ENCODE measurements at regions not wholly inside any gene's neighbourhood (a gene's known extent, or its start where the extent isn't known, plus 50 kb on each side); places are given as distances from the start of the nearest gene placed in this dataset.

DNA sequence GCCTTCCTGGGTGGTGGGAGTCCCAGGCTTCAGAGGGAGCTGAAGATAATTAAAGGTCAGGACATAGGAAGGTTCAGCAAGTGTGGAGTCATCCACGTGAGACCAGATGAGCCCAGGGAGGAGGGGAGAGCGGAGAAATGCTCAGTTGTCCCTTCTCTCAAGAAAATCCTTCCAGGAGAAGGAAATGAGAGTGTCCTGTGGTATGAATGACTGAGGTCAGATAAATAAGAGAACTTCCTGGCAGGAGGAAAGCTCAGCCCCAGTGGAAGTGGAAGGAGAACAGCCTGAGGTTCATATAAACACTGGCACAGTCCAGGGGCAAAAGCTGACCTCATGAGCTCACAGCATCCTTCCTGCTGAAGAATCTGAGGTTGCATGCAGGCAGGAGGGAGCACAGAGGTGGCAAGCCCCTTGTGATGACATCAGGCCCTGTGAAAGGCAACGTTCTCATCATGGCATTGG, 97.6 kb downstream of the NAV1 start:
- Histone ChIP-seq H3K27ac (no peak overlapping the region), H3K4me3 (no peak overlapping the region), H3K4me1 (no peaks in the 10 kb centered on the region), H3K36me3 (no peaks in the 10 kb centered on the region), H3K27me3 (no peaks in the 10 kb centered on the region), H3K9me3 (no peaks in the 10 kb centered on the region)
- no peak for DNase-seq
- TF ChIP-seq, protein P1, sequence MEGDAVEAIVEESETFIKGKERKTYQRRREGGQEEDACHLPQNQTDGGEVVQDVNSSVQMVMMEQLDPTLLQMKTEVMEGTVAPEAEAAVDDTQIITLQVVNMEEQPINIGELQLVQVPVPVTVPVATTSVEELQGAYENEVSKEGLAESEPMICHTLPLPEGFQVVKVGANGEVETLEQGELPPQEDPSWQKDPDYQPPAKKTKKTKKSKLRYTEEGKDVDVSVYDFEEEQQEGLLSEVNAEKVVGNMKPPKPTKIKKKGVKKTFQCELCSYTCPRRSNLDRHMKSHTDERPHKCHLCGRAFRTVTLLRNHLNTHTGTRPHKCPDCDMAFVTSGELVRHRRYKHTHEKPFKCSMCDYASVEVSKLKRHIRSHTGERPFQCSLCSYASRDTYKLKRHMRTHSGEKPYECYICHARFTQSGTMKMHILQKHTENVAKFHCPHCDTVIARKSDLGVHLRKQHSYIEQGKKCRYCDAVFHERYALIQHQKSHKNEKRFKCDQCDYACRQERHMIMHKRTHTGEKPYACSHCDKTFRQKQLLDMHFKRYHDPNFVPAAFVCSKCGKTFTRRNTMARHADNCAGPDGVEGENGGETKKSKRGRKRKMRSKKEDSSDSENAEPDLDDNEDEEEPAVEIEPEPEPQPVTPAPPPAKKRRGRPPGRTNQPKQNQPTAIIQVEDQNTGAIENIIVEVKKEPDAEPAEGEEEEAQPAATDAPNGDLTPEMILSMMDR (IDR thresholded peaks at IDR 0.05): no peak
- no peak for TF ChIP-seq POLR2A (IDR thresholded peaks at IDR 0.05)
- intact Hi-C loops (cut with DNase I; ENCODE audit: low total_unique reads): no loop called here

DNA sequence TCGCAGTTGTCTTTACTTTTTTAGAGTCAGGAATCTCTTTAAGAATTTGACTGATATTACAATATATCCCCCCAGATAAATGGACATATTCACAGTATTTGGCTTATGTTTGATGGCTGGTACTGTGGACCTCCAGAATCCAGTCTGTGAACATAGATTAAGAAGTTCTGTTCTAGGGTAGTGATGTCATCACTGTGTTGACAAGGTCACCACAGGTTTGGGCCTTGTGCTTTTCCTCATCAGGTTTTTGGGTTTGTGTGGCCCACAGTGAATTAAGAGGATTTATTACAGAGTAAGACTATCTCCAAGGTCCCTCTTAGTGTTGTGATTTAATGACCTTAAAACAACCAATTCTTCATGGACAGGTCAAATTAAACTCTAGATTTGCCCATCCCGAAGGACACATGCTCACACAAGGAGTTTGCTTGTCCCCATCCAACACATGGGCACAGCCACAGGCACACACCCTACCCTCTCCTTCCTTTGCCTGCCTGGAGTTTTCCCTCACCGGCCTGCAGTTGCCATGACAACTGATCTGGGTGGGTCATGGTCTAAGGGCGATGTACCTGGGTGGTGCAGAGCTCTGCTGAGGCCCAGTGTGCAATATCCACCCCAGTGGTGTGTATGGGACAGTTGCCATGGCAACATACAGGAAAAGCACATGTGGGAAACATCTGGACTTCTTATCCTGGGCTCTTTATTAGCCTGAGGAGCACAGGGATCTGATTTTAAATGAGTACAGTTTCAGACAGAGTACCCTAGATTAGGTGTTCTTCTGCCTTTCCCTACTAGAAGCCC, 98.6 kb downstream of the NAV1 start:
- intact Hi-C loops (cut with DNase I; ENCODE audit: low total_unique reads): no loop called here
- Histone ChIP-seq H3K27ac (no peak overlapping the region), H3K4me1 (no peaks in the 10 kb centered on the region), H3K27me3 (no peaks in the 10 kb centered on the region), H3K4me3 (no peak overlapping the region), H3K36me3 (no peaks in the 10 kb centered on the region), H3K9me3 (no peaks in the 10 kb centered on the region)
- TF ChIP-seq, protein P1 (IDR thresholded peaks at IDR 0.05): no peak
- TF ChIP-seq POLR2A (IDR thresholded peaks at IDR 0.05): no peak
- DNase-seq: peak in 1 of 2 donors; percentile 37

GRCh38 chr1:201639391-201639790, 100.5 kb downstream of the NAV1 start:
- no peak overlapping the region for H3K4me3 ChIP-seq
- peak overlapping the region; percentile 4 to 61 for H3K27ac ChIP-seq
- no peaks in the 10 kb centered on the region for H3K4me1 ChIP-seq
- intact Hi-C loops (cut with DNase I; ENCODE audit: low total_unique reads): no loop called here
- no peak for TF ChIP-seq POLR2A (IDR thresholded peaks at IDR 0.05)
- TF ChIP-seq, protein P1 (IDR thresholded peaks at IDR 0.05): no peak
- no peaks in the 10 kb centered on the region for H3K9me3 ChIP-seq
- no peaks in the 10 kb centered on the region for H3K36me3 ChIP-seq
- no peaks in the 10 kb centered on the region for H3K27me3 ChIP-seq
- DNase-seq: peak in 1 of 2 donors; percentile 46

DNA sequence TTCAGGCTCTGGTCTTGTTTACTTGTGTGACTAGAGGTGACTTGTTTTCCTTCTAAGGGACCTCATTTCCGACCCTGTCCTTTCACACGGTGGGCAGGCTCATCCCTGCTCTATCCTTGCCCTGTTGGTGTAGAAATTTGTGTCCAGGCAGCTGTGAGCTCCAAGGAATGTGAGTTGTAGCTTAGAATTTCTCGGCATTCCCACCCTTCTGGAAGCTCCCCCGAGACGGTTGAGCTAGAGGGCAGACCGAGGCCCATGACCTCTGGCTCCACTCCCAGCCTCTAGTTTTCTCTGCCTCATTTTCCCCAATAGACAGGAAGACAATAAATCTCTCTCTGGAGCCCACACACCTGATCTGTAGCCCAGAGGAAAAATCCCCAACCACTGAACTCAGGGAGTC, 100.9 kb downstream of the NAV1 start:
- peak overlapping the region; percentile 4 to 61 for H3K27ac ChIP-seq
- intact Hi-C loops (cut with DNase I; ENCODE audit: low total_unique reads): no loop called here
- DNase-seq: peak in 1 of 2 donors; percentile 43
- no peaks in the 10 kb centered on the region for H3K4me1 ChIP-seq
- H3K27me3 ChIP-seq: no peaks in the 10 kb centered on the region
- TF ChIP-seq POLR2A (IDR thresholded peaks at IDR 0.05): no peak
- TF ChIP-seq, protein P1 (IDR thresholded peaks at IDR 0.05): no peak
- no peaks in the 10 kb centered on the region for H3K36me3 ChIP-seq
- H3K9me3 ChIP-seq: no peaks in the 10 kb centered on the region
- no peak overlapping the region for H3K4me3 ChIP-seq

DNA sequence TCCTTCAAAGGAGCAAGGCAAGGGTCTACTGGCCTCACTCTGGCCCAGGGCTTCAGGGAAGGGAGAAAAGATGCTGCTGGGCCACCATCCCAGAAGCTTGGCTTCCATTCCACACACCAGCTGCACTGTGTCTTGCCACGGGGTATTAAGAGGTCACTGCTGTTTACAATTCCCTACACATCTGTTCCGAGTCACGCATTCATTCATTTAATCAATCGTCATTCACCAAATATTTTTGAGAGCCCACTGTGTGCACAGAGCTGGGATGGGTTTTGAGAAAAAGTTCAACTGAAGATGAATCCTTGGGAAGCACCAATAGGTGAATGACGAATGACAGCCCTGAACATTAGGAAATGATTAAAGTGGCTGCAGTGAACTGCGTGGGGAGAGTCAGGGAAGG, 101.7 kb downstream of the NAV1 start:
- TF ChIP-seq POLR2A (IDR thresholded peaks at IDR 0.05): no peak
- TF ChIP-seq, protein P1 (IDR thresholded peaks at IDR 0.05): no peak
- peak; percentile 71 to 77 for DNase-seq
- intact Hi-C loops (cut with DNase I; ENCODE audit: low total_unique reads): no loop called here

More for the DNA sequence above, 101.7 kb downstream of the NAV1 start:
- no peaks in the 10 kb centered on the region for H3K4me1 ChIP-seq
- H3K4me3 ChIP-seq: no peak overlapping the region
- no peaks in the 10 kb centered on the region for H3K27me3 ChIP-seq
- peak overlapping the region; percentile 54 to 61 for H3K27ac ChIP-seq
- H3K36me3 ChIP-seq: no peaks in the 10 kb centered on the region
- no peaks in the 10 kb centered on the region for H3K9me3 ChIP-seq
